Endometrium (tissue), 2 donors: ENCODE measurements at regions not wholly inside any gene's neighbourhood (a gene's known extent, or its start where the extent isn't known, plus 50 kb on each side); places are given as distances from the start of the nearest gene placed in this dataset.
"Not testable (repeated sequence)": the region's sequence is repeated elsewhere in the genome, so short reads cannot be mapped to it uniquely, and the experiment has no call there.

ENCODE experiments used
- FAIRE-seq: peaks from 2 replicates; lab custom pipeline; 2012; peaks lifted over from hg19 to GRCh38; lab: Jason Lieb, UNC
- donor health status: control.
- donor health status: control.

GRCh38 chr9:97179616-97180015 is 127.8 kb upstream of the CCDC180 start:
- FAIRE-seq: no peak

GRCh38 chr9:97176206-97176605 is 131.3 kb upstream of the CCDC180 start:
- FAIRE-seq: no peak

GRCh38 chr9:97168174-97168573 is 129.2 kb upstream of the CTSV start:
- FAIRE-seq: not testable (repeated sequence)

GRCh38 chr9:97166496-97167138 is 127.7 kb upstream of the CTSV start:
- not testable (repeated sequence) for FAIRE-seq

GRCh38 chr9:97160255-97160654 is 121.3 kb upstream of the CTSV start:
- FAIRE-seq: no peak

GRCh38 chr9:97158722-97159121 is 119.8 kb upstream of the CTSV start:
- FAIRE-seq: not testable (repeated sequence)

GRCh38 chr9:97155441-97155840 is 116.5 kb upstream of the CTSV start:
- not testable (repeated sequence) for FAIRE-seq

- no peak for FAIRE-seq
Observed at GRCh38 chr9:97153967-97154366, 115.0 kb upstream of the CTSV start.

GRCh38 chr9:97153160-97153559 is 114.2 kb upstream of the CTSV start:
- FAIRE-seq: not testable (repeated sequence)

- not testable (repeated sequence) for FAIRE-seq
Observed at GRCh38 chr9:97150471-97150870, 111.5 kb upstream of the CTSV start.

GRCh38 chr9:97148428-97148827 is 109.5 kb upstream of the CTSV start:
- not testable (repeated sequence) for FAIRE-seq

- peak; percentile 95 for FAIRE-seq
Observed at GRCh38 chr9:97145680-97146079, 106.7 kb upstream of the CTSV start.

GRCh38 chr9:97140566-97140965 is 101.6 kb upstream of the CTSV start:
- FAIRE-seq: no peak

GRCh38 chr9:97136421-97136820 is 97.5 kb upstream of the CTSV start:
- no peak for FAIRE-seq

- FAIRE-seq: not testable (repeated sequence)
Observed at GRCh38 chr9:97133966-97134365, 95.0 kb upstream of the CTSV start.

- no peak for FAIRE-seq
Observed at GRCh38 chr9:97132865-97133264, 93.9 kb upstream of the CTSV start.

GRCh38 chr9:97130864-97131263 is 91.9 kb upstream of the CTSV start:
- not testable (repeated sequence) for FAIRE-seq

- FAIRE-seq: not testable (repeated sequence)
Observed at GRCh38 chr9:97130387-97130786, 91.4 kb upstream of the CTSV start.

GRCh38 chr9:97128919-97129318 is 90.0 kb upstream of the CTSV start:
- no peak for FAIRE-seq

GRCh38 chr9:97124256-97124655 is 85.3 kb upstream of the CTSV start:
- FAIRE-seq: no peak

GRCh38 chr9:97110696-97111095 is 71.8 kb upstream of the CTSV start:
- no peak for FAIRE-seq

- no peak for FAIRE-seq
Observed at GRCh38 chr9:97109194-97109811, 70.4 kb upstream of the CTSV start.

GRCh38 chr9:97105220-97105619 is 66.3 kb upstream of the CTSV start:
- not testable (repeated sequence) for FAIRE-seq
